H9 (cell line): ENCODE measurements at regions not wholly inside any gene's neighbourhood (a gene's known extent, or its start where the extent isn't known, plus 50 kb on each side); places are given as distances from the start of the nearest gene placed in this dataset.

Experiments used
- DNase-seq: peaks from one replicate; pipeline ENCODE4 v3.0.0-alpha.2; 2017
- H2AFZ ChIP-seq: one replicate; pipeline ENCODE4 v1.6.1; 2013; ENCODE audit warnings: mild to moderate bottlenecking, low read length, control low read depth, moderate library complexity
- H2AK5ac ChIP-seq: 2 replicates; pipeline ENCODE4 v1.6.1; 2013; ENCODE audit warnings: low read length, control low read depth, mixed read lengths; ENCODE audit not compliant: insufficient read length
- H2BK120ac ChIP-seq: one replicate; pipeline ENCODE4 v1.6.1; 2013; ENCODE audit warnings: low read depth, mild to moderate bottlenecking, low read length, control low read depth, inconsistent platforms; ENCODE audit not compliant: poor library complexity, severe bottlenecking
- H2BK12ac ChIP-seq: 2 replicates; pipeline ENCODE4 v1.6.1; 2013; ENCODE audit warnings: low read length, control low read depth, mixed read lengths, low read depth; ENCODE audit not compliant: insufficient read length
- H2BK15ac ChIP-seq: 2 replicates; pipeline ENCODE4 v1.6.1; 2013; ENCODE audit warnings: low read depth, low read length, control low read depth
- H2BK20ac ChIP-seq: one replicate; pipeline ENCODE4 v1.6.1; 2013; ENCODE audit warnings: low read depth, mild to moderate bottlenecking, low read length, control low read depth, inconsistent platforms; ENCODE audit not compliant: poor library complexity, severe bottlenecking
- H2BK5ac ChIP-seq: 2 replicates; pipeline ENCODE4 v1.6.1; 2013; ENCODE audit warnings: low read length, control low read depth, mixed read lengths; ENCODE audit not compliant: insufficient read length
- H3K14ac ChIP-seq: 2 replicates; pipeline ENCODE4 v1.6.1; 2013; ENCODE audit warnings: low read length, control low read depth; ENCODE audit not compliant: insufficient read depth
- H3K18ac ChIP-seq: 2 replicates; pipeline ENCODE4 v1.6.1; 2013; ENCODE audit warnings: low read depth, mild to moderate bottlenecking, mixed read lengths, low read length, control low read depth; ENCODE audit not compliant: insufficient read length
- H3K23ac ChIP-seq: 2 replicates; pipeline ENCODE4 v1.6.1; 2013; ENCODE audit warnings: low read length, control low read depth, mixed read lengths, low read depth; ENCODE audit not compliant: insufficient read length
- H3K23me2 ChIP-seq: 2 replicates; pipeline ENCODE4 v1.6.1; 2013; ENCODE audit warnings: low read depth, mild to moderate bottlenecking, mixed read lengths, low read length, control low read depth; ENCODE audit not compliant: insufficient read length, poor library complexity, severe bottlenecking
- H3K27ac ChIP-seq: 2 replicates; pipeline ENCODE4 v1.5.1; 2013; ENCODE audit warnings: low read length, control low read depth, mixed read lengths, low read depth; ENCODE audit not compliant: insufficient read length
- H3K27me3 ChIP-seq: 2 replicates; pipeline ENCODE4 v1.6.1; 2013; ENCODE audit warnings: low read length, control low read depth, inconsistent platforms; ENCODE audit not compliant: insufficient read depth
- H3K4ac ChIP-seq: 2 replicates; pipeline ENCODE4 v1.6.1; 2013; ENCODE audit warnings: low read depth, mild to moderate bottlenecking, control low read depth, inconsistent platforms, low read length, moderate library complexity
- H3K4me1 ChIP-seq: 2 replicates; pipeline ENCODE4 v1.6.1; 2013; ENCODE audit warnings: low read length, control low read depth, inconsistent platforms; ENCODE audit not compliant: insufficient read depth
- H3K4me2 ChIP-seq: 2 replicates; pipeline ENCODE4 v1.6.1; 2013; ENCODE audit warnings: low read length, control low read depth, mixed read lengths; ENCODE audit not compliant: insufficient read length, insufficient read depth
- H3K56ac ChIP-seq: 2 replicates; pipeline ENCODE4 v1.6.1; 2013; ENCODE audit warnings: low read depth, mild to moderate bottlenecking, mixed read lengths, low read length, control low read depth; ENCODE audit not compliant: insufficient read length
- H3K79me1 ChIP-seq: 2 replicates; pipeline ENCODE4 v1.6.1; 2013; ENCODE audit warnings: low read depth, mild to moderate bottlenecking, moderate library complexity, low read length, control low read depth, inconsistent platforms; ENCODE audit not compliant: insufficient read depth, poor library complexity, severe bottlenecking
- H3K79me2 ChIP-seq: 2 replicates; pipeline ENCODE4 v1.6.1; 2013; ENCODE audit warnings: low read length, control low read depth, inconsistent platforms; ENCODE audit not compliant: insufficient read depth
- H3K9ac ChIP-seq: 2 replicates; pipeline ENCODE4 v1.6.1; 2013; ENCODE audit warnings: low read length, control low read depth, mixed read lengths; ENCODE audit not compliant: insufficient read length; ENCODE audit errors: extremely low read depth
- H3K9me3 ChIP-seq: one replicate; pipeline ENCODE4 v1.6.1; 2013; ENCODE audit warnings: low read depth, low read length, inconsistent platforms; ENCODE audit not compliant: control insufficient read depth
- H3T11ph ChIP-seq: one replicate; pipeline ENCODE4 v1.6.1; 2013; ENCODE audit warnings: mild to moderate bottlenecking, low read length, control low read depth, inconsistent platforms
- H4K20me1 ChIP-seq: one replicate; pipeline ENCODE4 v1.6.1; 2013; ENCODE audit not compliant: control insufficient read depth, insufficient read length, insufficient read depth
- H4K5ac ChIP-seq: 2 replicates; pipeline ENCODE4 v1.6.1; 2013; ENCODE audit warnings: low read depth, mild to moderate bottlenecking, mixed read lengths, low read length, control low read depth; ENCODE audit not compliant: insufficient read length
- H4K8ac ChIP-seq: replicated peaks from 2 replicates; pipeline ENCODE4 v1.6.1; 2013; ENCODE audit warnings: low read length, control low read depth, mixed read lengths, low read depth; ENCODE audit not compliant: insufficient read length
- H4K91ac ChIP-seq: 2 replicates; pipeline ENCODE4 v1.6.1; 2013; ENCODE audit warnings: low read depth, mild to moderate bottlenecking, moderate library complexity, mixed read lengths, low read length, control low read depth; ENCODE audit not compliant: insufficient read length
- H3K27ac Mint-ChIP-seq, 3 experiments: 2 replicates in 2 of 3; 3 replicates in 1 of 3; pipeline ENCODE4 v1.8.0; 2020 to 2021; ENCODE audit warnings: mixed read lengths in 3 of 3, mild to moderate bottlenecking in 1 of 3, moderate library complexity in 1 of 3
- H3K27me3 Mint-ChIP-seq: 2 replicates; pipeline ENCODE4 v1.8.0; 2021; ENCODE audit warnings: low read depth, mild to moderate bottlenecking, moderate library complexity, mixed read lengths
- H3K36me3 Mint-ChIP-seq, 3 experiments: 2 replicates in 2 of 3; 3 replicates in 1 of 3; pipeline ENCODE4 v1.8.0; 2020 to 2021; ENCODE audit warnings: low read depth in 3 of 3, mixed read lengths in 3 of 3; ENCODE audit not compliant: insufficient read depth in 1 of 3
- H3K4me1 Mint-ChIP-seq, 2 experiments: 2 replicates each; pipeline ENCODE4 v1.8.0; 2020; ENCODE audit warnings: mixed read lengths in 2 of 2
- H3K4me3 Mint-ChIP-seq, 2 experiments: 2 replicates in 1 of 2; 3 replicates in 1 of 2; pipeline ENCODE4 v1.8.0; 2020 to 2021; ENCODE audit warnings: mild to moderate bottlenecking in 2 of 2, mixed read lengths in 2 of 2, moderate library complexity in 1 of 2
- H3K9me3 Mint-ChIP-seq, 2 experiments: 2 replicates in 1 of 2; 3 replicates in 1 of 2; pipeline ENCODE4 v1.8.0; 2020; ENCODE audit warnings: mild to moderate bottlenecking in 2 of 2, mixed read lengths in 2 of 2, moderate library complexity in 1 of 2
- TF ChIP-seq, protein P1 (sequence below): fragments of 200-600 bp; sonication (generic); conservative IDR thresholded peaks from 3 replicates; pipeline ENCODE4 v1.8.0; 2021; ENCODE audit warnings: antibody characterized with exemption, mild to moderate bottlenecking

DNA sequence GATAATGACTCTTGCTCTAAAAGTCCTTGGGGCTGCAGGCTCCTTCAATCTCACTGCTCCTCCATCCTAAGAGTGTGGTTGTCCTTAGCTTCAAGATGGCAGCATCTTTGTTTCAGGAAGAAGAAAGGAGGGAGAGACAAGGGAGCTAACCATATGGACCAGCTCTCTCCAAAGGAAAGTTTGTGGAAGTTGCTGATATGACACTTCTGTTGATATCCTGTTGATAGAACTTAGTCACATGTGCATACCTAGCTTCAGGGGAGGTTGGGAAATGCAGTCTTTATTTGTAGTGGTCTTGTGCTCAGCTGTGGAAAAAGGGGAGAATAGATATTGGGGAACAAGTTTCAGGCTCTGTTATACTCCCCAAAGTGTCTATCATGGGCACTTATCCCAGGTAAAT is 186.9 kb downstream of the GIPC2 start:
- H3K4me3 Mint-ChIP-seq: no peak overlapping the region
- H3T11ph ChIP-seq: no peak overlapping the region
- H4K8ac ChIP-seq: no peak overlapping the region
- no peak overlapping the region for H2BK120ac ChIP-seq
- H4K20me1 ChIP-seq: no peaks in the 10 kb centered on the region
- no peaks in the 10 kb centered on the region for H3K79me1 ChIP-seq
- TF ChIP-seq, protein P1, sequence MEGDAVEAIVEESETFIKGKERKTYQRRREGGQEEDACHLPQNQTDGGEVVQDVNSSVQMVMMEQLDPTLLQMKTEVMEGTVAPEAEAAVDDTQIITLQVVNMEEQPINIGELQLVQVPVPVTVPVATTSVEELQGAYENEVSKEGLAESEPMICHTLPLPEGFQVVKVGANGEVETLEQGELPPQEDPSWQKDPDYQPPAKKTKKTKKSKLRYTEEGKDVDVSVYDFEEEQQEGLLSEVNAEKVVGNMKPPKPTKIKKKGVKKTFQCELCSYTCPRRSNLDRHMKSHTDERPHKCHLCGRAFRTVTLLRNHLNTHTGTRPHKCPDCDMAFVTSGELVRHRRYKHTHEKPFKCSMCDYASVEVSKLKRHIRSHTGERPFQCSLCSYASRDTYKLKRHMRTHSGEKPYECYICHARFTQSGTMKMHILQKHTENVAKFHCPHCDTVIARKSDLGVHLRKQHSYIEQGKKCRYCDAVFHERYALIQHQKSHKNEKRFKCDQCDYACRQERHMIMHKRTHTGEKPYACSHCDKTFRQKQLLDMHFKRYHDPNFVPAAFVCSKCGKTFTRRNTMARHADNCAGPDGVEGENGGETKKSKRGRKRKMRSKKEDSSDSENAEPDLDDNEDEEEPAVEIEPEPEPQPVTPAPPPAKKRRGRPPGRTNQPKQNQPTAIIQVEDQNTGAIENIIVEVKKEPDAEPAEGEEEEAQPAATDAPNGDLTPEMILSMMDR: no peak
- no peak overlapping the region for H3K4ac ChIP-seq
- H4K5ac ChIP-seq: no peak overlapping the region
- no peak overlapping the region for H2BK15ac ChIP-seq
- H3K23ac ChIP-seq: no peak overlapping the region
- no peak overlapping the region for H2BK5ac ChIP-seq
- H3K79me2 ChIP-seq: no peaks in the 10 kb centered on the region
- H2AFZ ChIP-seq: no peak overlapping the region
- H3K18ac ChIP-seq: no peak overlapping the region
- no peaks in the 10 kb centered on the region for H3K36me3 Mint-ChIP-seq
- no peaks in the 10 kb centered on the region for H3K9me3 ChIP-seq
- peaks cover 43% of the 10 kb centered on the region for H3K27me3 ChIP-seq
- no peak overlapping the region for H2BK20ac ChIP-seq
- H3K9me3 Mint-ChIP-seq: peaks cover 2 to 6% of the 10 kb centered on the region in 2 experiments; a peak in 2 of 5 replicates
- H3K56ac ChIP-seq: no peak overlapping the region
- peaks cover 97% of the 10 kb centered on the region for H3K27me3 Mint-ChIP-seq
- H2BK12ac ChIP-seq: no peak overlapping the region
- no peak overlapping the region for H2AK5ac ChIP-seq
- H3K27ac ChIP-seq: no peak overlapping the region
- no peak overlapping the region for H3K4me2 ChIP-seq
- no peaks in the 10 kb centered on the region for H3K23me2 ChIP-seq
- peaks cover 16 to 37% of the 10 kb centered on the region in 2 experiments for H3K4me1 Mint-ChIP-seq
- H3K9ac ChIP-seq: no peak overlapping the region
- DNase-seq: no peak
- H3K4me1 ChIP-seq: peaks cover 2% of the 10 kb centered on the region; the same call in 1 of the 2 replicates
- no peak overlapping the region for H4K91ac ChIP-seq
- H3K27ac Mint-ChIP-seq: no peak overlapping the region
- no peak overlapping the region for H3K14ac ChIP-seq
